SK-N-SH treated with all-trans-retinoic acid at 6 μM for 48 hours (cell line): ENCODE measurements at regions not wholly inside any gene's neighbourhood (a gene's known extent, or its start where the extent isn't known, plus 50 kb on each side); places are given as distances from the start of the nearest gene placed in this dataset.

Experiments used
- BACH2 ChIP-seq: fragments of 250-450 bp; sonication (Bioruptor Pico); IDR thresholded peaks from 2 replicates; pipeline ENCODE4 v1.9.0; 2021; ENCODE audit warnings: mild to moderate bottlenecking, borderline replicate concordance
- ESRRG ChIP-seq: fragments of 250-450 bp; sonication (Bioruptor Pico); IDR thresholded peaks from 2 replicates; pipeline ENCODE4 v1.6.1; 2021; ENCODE audit warnings: mild to moderate bottlenecking
- OSR1 ChIP-seq: fragments of 250-450 bp; sonication (Bioruptor Pico); IDR thresholded peaks from 2 replicates; pipeline ENCODE4 v1.8.0; 2022; ENCODE audit warnings: moderate library complexity, mild to moderate bottlenecking, inconsistent platforms
- ZFP3 ChIP-seq: fragments of 250-450 bp; sonication (Bioruptor Pico); IDR thresholded peaks from 2 replicates; pipeline ENCODE4 v1.5.0; 2020; ENCODE audit warnings: mild to moderate bottlenecking, moderate library complexity
- ZFP30 ChIP-seq: fragments of 450-650 bp; formaldehyde crosslinking; IDR thresholded peaks from 2 replicates; pipeline ENCODE4 v1.5.0; 2022; ENCODE audit warnings: mild to moderate bottlenecking, moderate library complexity
- ZNF565 ChIP-seq: fragments of 450-650 bp; formaldehyde crosslinking; conservative IDR thresholded peaks from 2 replicates; pipeline ENCODE4 v1.5.0; 2020; ENCODE audit warnings: low read depth, mild to moderate bottlenecking, moderate library complexity
- TF ChIP-seq, protein P1 (sequence below): fragments of 250-450 bp; sonication (Bioruptor Pico); IDR thresholded peaks from 2 replicates; pipeline ENCODE4 v1.5.0; 2020; ENCODE audit warnings: mild to moderate bottlenecking, moderate library complexity

DNA sequence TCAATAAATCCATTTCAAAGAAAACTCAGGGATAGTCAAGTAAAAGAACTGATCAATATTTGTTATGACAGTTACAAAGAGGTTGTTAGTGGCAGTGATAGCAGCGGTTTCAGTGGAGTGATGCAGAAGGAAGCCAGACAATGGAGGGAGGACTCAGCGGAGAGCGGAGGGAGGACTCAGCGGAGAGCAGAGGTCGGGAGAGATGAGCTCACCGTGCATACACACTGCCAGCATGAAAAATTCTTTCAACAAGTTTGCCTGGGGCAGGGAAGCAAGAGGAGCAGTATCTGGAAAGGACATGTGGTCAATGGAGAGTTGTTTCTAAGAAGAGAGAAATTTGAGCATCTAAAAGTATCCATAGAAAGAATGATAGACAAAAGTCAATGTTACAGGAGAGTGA is 60.9 kb upstream of the BCL11A start:
- TF ChIP-seq, protein P1, sequence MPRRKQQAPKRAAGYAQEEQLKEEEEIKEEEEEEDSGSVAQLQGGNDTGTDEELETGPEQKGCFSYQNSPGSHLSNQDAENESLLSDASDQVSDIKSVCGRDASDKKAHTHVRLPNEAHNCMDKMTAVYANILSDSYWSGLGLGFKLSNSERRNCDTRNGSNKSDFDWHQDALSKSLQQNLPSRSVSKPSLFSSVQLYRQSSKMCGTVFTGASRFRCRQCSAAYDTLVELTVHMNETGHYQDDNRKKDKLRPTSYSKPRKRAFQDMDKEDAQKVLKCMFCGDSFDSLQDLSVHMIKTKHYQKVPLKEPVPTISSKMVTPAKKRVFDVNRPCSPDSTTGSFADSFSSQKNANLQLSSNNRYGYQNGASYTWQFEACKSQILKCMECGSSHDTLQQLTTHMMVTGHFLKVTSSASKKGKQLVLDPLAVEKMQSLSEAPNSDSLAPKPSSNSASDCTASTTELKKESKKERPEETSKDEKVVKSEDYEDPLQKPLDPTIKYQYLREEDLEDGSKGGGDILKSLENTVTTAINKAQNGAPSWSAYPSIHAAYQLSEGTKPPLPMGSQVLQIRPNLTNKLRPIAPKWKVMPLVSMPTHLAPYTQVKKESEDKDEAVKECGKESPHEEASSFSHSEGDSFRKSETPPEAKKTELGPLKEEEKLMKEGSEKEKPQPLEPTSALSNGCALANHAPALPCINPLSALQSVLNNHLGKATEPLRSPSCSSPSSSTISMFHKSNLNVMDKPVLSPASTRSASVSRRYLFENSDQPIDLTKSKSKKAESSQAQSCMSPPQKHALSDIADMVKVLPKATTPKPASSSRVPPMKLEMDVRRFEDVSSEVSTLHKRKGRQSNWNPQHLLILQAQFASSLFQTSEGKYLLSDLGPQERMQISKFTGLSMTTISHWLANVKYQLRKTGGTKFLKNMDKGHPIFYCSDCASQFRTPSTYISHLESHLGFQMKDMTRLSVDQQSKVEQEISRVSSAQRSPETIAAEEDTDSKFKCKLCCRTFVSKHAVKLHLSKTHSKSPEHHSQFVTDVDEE (CRISPR knock-in tag) = no peak
- no peak for TF ChIP-seq ZFP3 (CRISPR knock-in tag)
- TF ChIP-seq BACH2 (CRISPR knock-in tag) = no peak
- no peak for TF ChIP-seq ZFP30 (CRISPR knock-in tag)
- no peak for TF ChIP-seq ESRRG
- no peak for TF ChIP-seq ZNF565
- no peak for TF ChIP-seq OSR1
